ENCODE measurements at regions not wholly inside any gene's neighbourhood (a gene's known extent, or its start where the extent isn't known, plus 50 kb on each side); places are given as distances from the start of the nearest gene placed in this dataset.

DNA sequence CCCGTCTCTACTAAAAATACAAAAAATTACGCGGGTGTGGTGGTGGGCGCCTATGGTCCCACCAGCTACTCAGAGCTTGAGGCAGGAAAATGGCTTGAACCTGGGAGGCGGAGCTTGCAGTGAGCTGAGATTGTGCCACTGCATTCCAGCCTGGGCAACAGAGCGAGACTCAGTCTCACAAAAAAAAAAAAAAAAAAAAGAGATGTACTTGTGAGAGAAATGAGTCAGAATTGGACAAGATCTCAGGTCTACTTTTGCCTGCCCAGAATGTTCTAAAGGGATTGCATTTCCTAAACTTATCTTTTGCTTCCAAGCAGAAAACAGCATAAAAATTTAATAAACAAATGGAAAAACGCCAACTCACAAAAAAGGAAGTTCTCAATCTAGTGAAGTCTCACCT, 167.5 kb downstream of the NR2F2 start:
- Histone ChIP-seq H3K27ac (ENCODE audit: insufficient read depth, low read depth, low read length) (no peak overlapping the region), H3K4me2 (ENCODE audit: insufficient read depth, low read length) (no peak overlapping the region), H3K4me1 (ENCODE audit: control insufficient read depth, extremely low read depth, insufficient read depth, low read length) (no peaks in the 10 kb centered on the region), H3K9ac (replicated peaks; ENCODE audit: extremely low read depth, insufficient read depth, low read length) (no peak overlapping the region), H3K79me2 (ENCODE audit: control insufficient read depth, insufficient read depth, low read length) (no peaks in the 10 kb centered on the region), H3K9me3 (replicated peaks; ENCODE audit: control insufficient read depth, insufficient read depth, low read length) (no peaks in the 10 kb centered on the region), H3K4me3 (replicated peaks in 1 of 3; ENCODE audit: insufficient read depth in 1 of 3, low read depth in 1 of 3, low read length in 3 of 3) (no peak overlapping the region), H3K36me3 (ENCODE audit: control insufficient read depth in 2 of 2, extremely low read depth in 1 of 2, insufficient read depth in 2 of 2, low read length in 2 of 2) (no peaks in the 10 kb centered on the region), H3K27me3 (ENCODE audit: control insufficient read depth in 2 of 2, insufficient read depth in 2 of 2, low read length in 2 of 2) (peaks cover 0 to 2% of the 10 kb centered on the region in 2 experiments), H2AFZ (ENCODE audit: low read depth, low read length) (no peak overlapping the region), H4K20me1 (replicated peaks; ENCODE audit: control insufficient read depth, extremely low read depth, insufficient read depth, low read length) (no peaks in the 10 kb centered on the region), H3K9me1 (replicated peaks; ENCODE audit: control insufficient read depth, extremely low read depth, insufficient read depth, low read length) (no peaks in the 10 kb centered on the region)
- BruUV-seq (replicated peaks): no TSS peak
- dilution Hi-C loops (cut with MboI; ENCODE audit: extremely low pct_ligation_motif_present, low sequenced_read_pairs): no loop called here
- intact Hi-C loops (cut with micrococcal nuclease): no loop called here
- DNase-seq (ENCODE audit: low read depth, low spot score) (no peak), FAIRE-seq (no peak)
- ChIA-PET CTCF (interaction anchor here (0.6 kb wide), 1 partner anchor 387 kb away, joined by 4 read pairs; no protein-coding TSS in a partner anchor), POLR2A (no interaction called here)
- TF ChIP-seq JUN (IDR thresholded peaks at IDR 0.05; ENCODE audit: borderline replicate concordance, insufficient read depth, insufficient read length, low read depth) (no peak), EZH2 (IDR thresholded peaks at IDR 0.05; ENCODE audit: borderline replicate concordance, low read depth, low read length, severe bottlenecking) (no peak), POLR2AphosphoS5 (IDR thresholded peaks at IDR 0.05; ENCODE audit: insufficient read depth, low read depth, low read length) (no peak), GATA2 (IDR thresholded peaks at IDR 0.05; ENCODE audit: insufficient read depth, insufficient read length, low read depth, low read length) (no peak), FOS (IDR thresholded peaks at IDR 0.05; ENCODE audit: borderline replicate concordance, insufficient read depth, low read length) (no peak), MYC (IDR thresholded peaks at IDR 0.05; ENCODE audit: low read depth, low read length) (no peak), POLR2A (IDR thresholded peaks at IDR 0.05; ENCODE audit: low read depth, low read length) (no peak)
- TF ChIP-seq, protein P1, sequence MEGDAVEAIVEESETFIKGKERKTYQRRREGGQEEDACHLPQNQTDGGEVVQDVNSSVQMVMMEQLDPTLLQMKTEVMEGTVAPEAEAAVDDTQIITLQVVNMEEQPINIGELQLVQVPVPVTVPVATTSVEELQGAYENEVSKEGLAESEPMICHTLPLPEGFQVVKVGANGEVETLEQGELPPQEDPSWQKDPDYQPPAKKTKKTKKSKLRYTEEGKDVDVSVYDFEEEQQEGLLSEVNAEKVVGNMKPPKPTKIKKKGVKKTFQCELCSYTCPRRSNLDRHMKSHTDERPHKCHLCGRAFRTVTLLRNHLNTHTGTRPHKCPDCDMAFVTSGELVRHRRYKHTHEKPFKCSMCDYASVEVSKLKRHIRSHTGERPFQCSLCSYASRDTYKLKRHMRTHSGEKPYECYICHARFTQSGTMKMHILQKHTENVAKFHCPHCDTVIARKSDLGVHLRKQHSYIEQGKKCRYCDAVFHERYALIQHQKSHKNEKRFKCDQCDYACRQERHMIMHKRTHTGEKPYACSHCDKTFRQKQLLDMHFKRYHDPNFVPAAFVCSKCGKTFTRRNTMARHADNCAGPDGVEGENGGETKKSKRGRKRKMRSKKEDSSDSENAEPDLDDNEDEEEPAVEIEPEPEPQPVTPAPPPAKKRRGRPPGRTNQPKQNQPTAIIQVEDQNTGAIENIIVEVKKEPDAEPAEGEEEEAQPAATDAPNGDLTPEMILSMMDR (IDR thresholded peaks at IDR 0.05; ENCODE audit: extremely low read depth in 1 of 2, insufficient read depth in 1 of 2, low read depth in 1 of 2, low read length in 2 of 2): no peak
- TF ChIP-seq, protein P2, sequence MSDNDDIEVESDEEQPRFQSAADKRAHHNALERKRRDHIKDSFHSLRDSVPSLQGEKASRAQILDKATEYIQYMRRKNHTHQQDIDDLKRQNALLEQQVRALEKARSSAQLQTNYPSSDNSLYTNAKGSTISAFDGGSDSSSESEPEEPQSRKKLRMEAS (IDR thresholded peaks at IDR 0.05; ENCODE audit: insufficient read depth, insufficient read length): no peak

Measured in endothelial cell of umbilical vein (primary cell).